ENCODE measurements at regions not wholly inside any gene's neighbourhood (a gene's known extent, or its start where the extent isn't known, plus 50 kb on each side); places are given as distances from the start of the nearest gene placed in this dataset.

DNA sequence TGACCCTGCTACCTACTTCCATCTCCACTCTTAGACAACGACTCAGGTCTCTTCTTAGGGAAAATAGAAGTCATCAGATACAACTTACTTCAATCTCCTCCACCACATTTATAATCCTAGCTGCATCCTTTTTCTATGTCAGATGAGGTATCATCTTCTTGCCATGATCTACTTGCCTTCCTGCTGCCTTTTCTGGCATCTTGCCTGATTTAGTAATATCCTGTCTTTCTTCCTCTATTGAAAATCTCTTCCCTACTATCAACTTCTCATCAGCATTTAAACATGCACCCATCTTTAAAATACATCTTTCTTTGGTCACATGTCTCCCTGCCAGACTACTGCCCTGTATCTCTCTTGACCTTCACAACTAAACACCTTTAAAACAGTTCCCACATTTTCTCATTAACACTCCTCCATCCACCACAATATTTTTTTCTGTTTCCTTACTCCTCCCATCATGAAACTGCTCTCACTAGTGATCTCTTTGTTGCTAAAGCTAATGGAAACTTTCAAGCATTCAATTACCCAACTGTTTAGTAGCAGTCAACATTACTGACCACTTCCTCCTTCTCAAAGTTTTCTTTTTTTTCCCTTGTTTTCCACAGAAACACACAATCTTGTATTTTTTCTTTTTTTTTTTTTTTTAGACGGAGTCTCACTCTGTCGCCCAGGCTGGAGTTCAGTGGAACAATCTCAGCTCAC, 100.8 kb upstream of the CXorf66 start (continued):
- TF ChIP-seq, protein P1, sequence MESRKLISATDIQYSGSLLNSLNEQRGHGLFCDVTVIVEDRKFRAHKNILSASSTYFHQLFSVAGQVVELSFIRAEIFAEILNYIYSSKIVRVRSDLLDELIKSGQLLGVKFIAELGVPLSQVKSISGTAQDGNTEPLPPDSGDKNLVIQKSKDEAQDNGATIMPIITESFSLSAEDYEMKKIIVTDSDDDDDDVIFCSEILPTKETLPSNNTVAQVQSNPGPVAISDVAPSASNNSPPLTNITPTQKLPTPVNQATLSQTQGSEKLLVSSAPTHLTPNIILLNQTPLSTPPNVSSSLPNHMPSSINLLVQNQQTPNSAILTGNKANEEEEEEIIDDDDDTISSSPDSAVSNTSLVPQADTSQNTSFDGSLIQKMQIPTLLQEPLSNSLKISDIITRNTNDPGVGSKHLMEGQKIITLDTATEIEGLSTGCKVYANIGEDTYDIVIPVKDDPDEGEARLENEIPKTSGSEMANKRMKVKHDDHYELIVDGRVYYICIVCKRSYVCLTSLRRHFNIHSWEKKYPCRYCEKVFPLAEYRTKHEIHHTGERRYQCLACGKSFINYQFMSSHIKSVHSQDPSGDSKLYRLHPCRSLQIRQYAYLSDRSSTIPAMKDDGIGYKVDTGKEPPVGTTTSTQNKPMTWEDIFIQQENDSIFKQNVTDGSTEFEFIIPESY (IDR thresholded peaks at IDR 0.05), result no peak
- TF ChIP-seq ZSCAN29 (IDR thresholded peaks at IDR 0.05) (no peak), IKZF2 (IDR thresholded peaks at IDR 0.05) (peak in 1 of 2 experiments; percentile 40; a peak in 2 of 4 replicates), MYB (IDR thresholded peaks at IDR 0.05; ENCODE audit: borderline replicate concordance, low read depth, low read length) (no peak), BACH1 (IDR thresholded peaks at IDR 0.05; ENCODE audit: borderline replicate concordance) (no peak)

DNA sequence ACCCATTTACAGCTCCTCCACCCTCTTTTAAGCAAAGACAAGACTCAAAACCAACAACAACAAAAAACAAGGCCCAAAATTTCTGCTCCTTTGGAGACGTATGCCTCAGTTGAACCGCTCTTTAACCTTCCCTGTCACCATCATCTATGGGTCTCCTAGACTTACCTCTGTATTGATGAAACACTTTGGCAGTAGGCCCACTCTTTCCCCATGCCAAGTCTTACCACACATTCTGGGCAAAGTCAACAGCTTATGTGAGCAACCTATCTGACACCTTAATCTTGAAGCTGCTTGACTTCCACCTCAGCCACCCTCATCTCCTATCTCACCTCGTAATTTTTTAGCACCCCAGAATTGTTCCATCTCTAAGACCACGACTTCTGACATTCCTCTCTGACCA, 99.7 kb upstream of the CXorf66 start:
- Histone ChIP-seq H3K36me3 (ENCODE audit: control insufficient read depth in 2 of 2, insufficient read depth in 2 of 2, low read length in 1 of 2) (no peaks in the 10 kb centered on the region), H3K9me3 (replicated peaks; ENCODE audit: control insufficient read depth, insufficient read depth, low read length) (no peaks in the 10 kb centered on the region), H3K4me1 (ENCODE audit: control insufficient read depth, insufficient read depth, low read length) (no peaks in the 10 kb centered on the region), H4K20me1 (ENCODE audit: control insufficient read depth, insufficient read depth) (no peaks in the 10 kb centered on the region), H3K79me2 (ENCODE audit: control insufficient read depth, insufficient read depth, low read length) (no peaks in the 10 kb centered on the region), H3K4me2 (ENCODE audit: control insufficient read depth, insufficient read depth) (no peak overlapping the region), H2AFZ (ENCODE audit: control insufficient read depth, low read depth, low read length) (no peak overlapping the region), H3K9ac (ENCODE audit: control insufficient read depth, insufficient read depth, low read length) (no peak overlapping the region), H3K4me3 (no peak overlapping the region), H3K27ac (ENCODE audit: control insufficient read depth, insufficient read depth) (no peak overlapping the region), H3K27me3 (replicated peaks in 1 of 2; ENCODE audit: control insufficient read depth in 2 of 2, insufficient read depth in 2 of 2, low read length in 1 of 2) (no peaks in the 10 kb centered on the region)
- ChIA-PET RAD21 (ENCODE audit: unreplicated experiment) (no interaction called here), SMC1A (ENCODE audit: uncharacterized antibody, unreplicated experiment) (no interaction called here), POLR2A (no interaction called here), CTCF (interaction anchor here (2.7 kb wide), 1 partner anchor 8 kb away, joined by 8 read pairs; no protein-coding TSS in a partner anchor)
- no peak for DNase-seq (ENCODE audit: low read depth, low spot score)
- intact Hi-C loops (cut with micrococcal nuclease; ENCODE audit: unreplicated experiment), result no loop called here
- in situ Hi-C loops (cut with MboI), result loop anchor here (25.0 kb wide), 1 partner anchor 597 kb away; no protein-coding TSS in a partner anchor
- 11% methylated on average over 4 of the region's 4 CpGs for WGBS (ENCODE audit: insufficient coverage, insufficient replicate concordance, low lambda C conversion rate, missing lambda C conversion rate)
- FAIRE-seq, result no peak
- ATAC-seq, result no peak
- BruUV-seq (replicated peaks), result no TSS peak
- TF ChIP-seq EP300 (IDR thresholded peaks at IDR 0.05; ENCODE audit: borderline replicate concordance in 1 of 2, control insufficient read depth in 1 of 2, low read depth in 2 of 2, low read length in 2 of 2) (no peak), TBL1XR1 (IDR thresholded peaks at IDR 0.05; ENCODE audit: low read depth, low read length) (no peak), FOXK2 (IDR thresholded peaks at IDR 0.05) (no peak), HDGF (IDR thresholded peaks at IDR 0.05) (no peak), KAT2A (conservative IDR thresholded peaks at IDR 0.05; ENCODE audit: control insufficient read depth, low read depth, low read length) (no peak), TCF7 (IDR thresholded peaks at IDR 0.05; ENCODE audit: borderline replicate concordance) (no peak), PAX5 (IDR thresholded peaks at IDR 0.05; ENCODE audit: borderline replicate concordance, low read depth, low read length) (no peak), CBFB (IDR thresholded peaks at IDR 0.05; ENCODE audit: low read depth) (no peak), MTA2 (IDR thresholded peaks at IDR 0.05; ENCODE audit: low read depth) (no peak), SUZ12 (IDR thresholded peaks at IDR 0.05; ENCODE audit: unreplicated experiment) (no peak), NFYB (IDR thresholded peaks at IDR 0.05; ENCODE audit: insufficient read depth, low read depth, low read length) (no peak), CBX3 (IDR thresholded peaks at IDR 0.05; ENCODE audit: borderline replicate concordance, low read depth) (no peak)
- TF ChIP-seq, protein P2, sequence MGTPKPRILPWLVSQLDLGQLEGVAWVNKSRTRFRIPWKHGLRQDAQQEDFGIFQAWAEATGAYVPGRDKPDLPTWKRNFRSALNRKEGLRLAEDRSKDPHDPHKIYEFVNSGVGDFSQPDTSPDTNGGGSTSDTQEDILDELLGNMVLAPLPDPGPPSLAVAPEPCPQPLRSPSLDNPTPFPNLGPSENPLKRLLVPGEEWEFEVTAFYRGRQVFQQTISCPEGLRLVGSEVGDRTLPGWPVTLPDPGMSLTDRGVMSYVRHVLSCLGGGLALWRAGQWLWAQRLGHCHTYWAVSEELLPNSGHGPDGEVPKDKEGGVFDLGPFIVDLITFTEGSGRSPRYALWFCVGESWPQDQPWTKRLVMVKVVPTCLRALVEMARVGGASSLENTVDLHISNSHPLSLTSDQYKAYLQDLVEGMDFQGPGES (IDR thresholded peaks at IDR 0.05), result no peak
- TF ChIP-seq, protein P3, sequence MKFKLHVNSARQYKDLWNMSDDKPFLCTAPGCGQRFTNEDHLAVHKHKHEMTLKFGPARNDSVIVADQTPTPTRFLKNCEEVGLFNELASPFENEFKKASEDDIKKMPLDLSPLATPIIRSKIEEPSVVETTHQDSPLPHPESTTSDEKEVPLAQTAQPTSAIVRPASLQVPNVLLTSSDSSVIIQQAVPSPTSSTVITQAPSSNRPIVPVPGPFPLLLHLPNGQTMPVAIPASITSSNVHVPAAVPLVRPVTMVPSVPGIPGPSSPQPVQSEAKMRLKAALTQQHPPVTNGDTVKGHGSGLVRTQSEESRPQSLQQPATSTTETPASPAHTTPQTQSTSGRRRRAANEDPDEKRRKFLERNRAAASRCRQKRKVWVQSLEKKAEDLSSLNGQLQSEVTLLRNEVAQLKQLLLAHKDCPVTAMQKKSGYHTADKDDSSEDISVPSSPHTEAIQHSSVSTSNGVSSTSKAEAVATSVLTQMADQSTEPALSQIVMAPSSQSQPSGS (IDR thresholded peaks at IDR 0.05; ENCODE audit: low read length), result no peak
